BLaER1 treated with 17β-estradiol and CSF1 and Interleukin-3, amounts not matched to agents 10 nM and 100 nM (cell line): ENCODE measurements at regions not wholly inside any gene's neighbourhood (a gene's known extent, or its start where the extent isn't known, plus 50 kb on each side); places are given as distances from the start of the nearest gene placed in this dataset.

Experiments
- H3K27ac ChIP-seq, 11 experiments: shearing (Covaris generic); formaldehyde crosslinking; 2 replicates each; pipeline ENCODE4 v1.8.1; 2022
- H3K27me3 ChIP-seq, 11 experiments: shearing (Covaris generic); formaldehyde crosslinking; 2 replicates each; pipeline ENCODE4 v1.8.1; 2022
- H3K36me3 ChIP-seq, 11 experiments: shearing (Covaris generic); formaldehyde crosslinking; 2 replicates each; pipeline ENCODE4 v1.8.1; 2022
- H3K4me1 ChIP-seq, 10 experiments: shearing (Covaris generic); formaldehyde crosslinking; 2 replicates each; pipeline ENCODE4 v1.8.1; 2022
- H3K4me2 ChIP-seq, 11 experiments: shearing (Covaris generic); formaldehyde crosslinking; 2 replicates each; pipeline ENCODE4 v1.8.1; 2022
- H3K4me3 ChIP-seq, 10 experiments: shearing (Covaris generic); formaldehyde crosslinking; 2 replicates each; pipeline ENCODE4 v1.8.1; 2022
- H3K9ac ChIP-seq, 11 experiments: shearing (Covaris generic); formaldehyde crosslinking; 2 replicates each; pipeline ENCODE4 v1.8.1; 2022
- H3K9me3 ChIP-seq, 11 experiments: shearing (Covaris generic); formaldehyde crosslinking; replicated peaks in 1 of 11; 2 replicates each; pipeline ENCODE4 v1.8.1; 2022
- H4K20me1 ChIP-seq, 11 experiments: shearing (Covaris generic); formaldehyde crosslinking; 2 replicates each; pipeline ENCODE4 v1.8.1; 2022
- Cebpa-rat ChIP-seq, 11 experiments: shearing (Covaris generic); IDR thresholded peaks; 2 replicates each; pipeline ENCODE4 v1.8.1; 2022

GRCh38 chr6:143612186-143612585 lies 65.6 kb upstream of the PHACTR2 start:
- Histone ChIP-seq H3K27ac (no peak overlapping the region), H4K20me1 (no peaks in the 10 kb centered on the region), H3K4me3 (no peak overlapping the region), H3K4me1 (peaks cover 13 to 24% (median 19%) of the 10 kb centered on the region in 10 experiments), H3K9me3 (peaks cover 0 to 4% (median 0%) of the 10 kb centered on the region in 11 experiments; a peak in 3 of 22 replicates), H3K4me2 (no peak overlapping the region), H3K9ac (no peak overlapping the region), H3K27me3 (no peaks in the 10 kb centered on the region), H3K36me3 (no peaks in the 10 kb centered on the region; a peak in 1 of 22 replicates)
- TF ChIP-seq Cebpa-rat (IDR thresholded peaks at IDR 0.05) = no peak

- Histone ChIP-seq H3K4me2 (peak overlapping the region in 3 of 11 experiments; percentile 7 to 36 (median 11); a peak in 2 of 22 replicates), H3K27ac (no peak overlapping the region), H3K36me3 (no peaks in the 10 kb centered on the region; a peak in 1 of 22 replicates), H3K9ac (no peak overlapping the region), H3K4me3 (no peak overlapping the region), H4K20me1 (no peaks in the 10 kb centered on the region), H3K27me3 (no peaks in the 10 kb centered on the region), H3K4me1 (peaks cover 13 to 25% (median 19%) of the 10 kb centered on the region in 10 experiments), H3K9me3 (peaks cover 0 to 4% (median 0%) of the 10 kb centered on the region in 11 experiments; a peak in 3 of 22 replicates)
- no peak for TF ChIP-seq Cebpa-rat (IDR thresholded peaks at IDR 0.05)
These were observed 66.2 kb upstream of the PHACTR2 start for GRCh38 chr6:143611580-143611979.

- H3K4me3 ChIP-seq = no peak overlapping the region
- no peaks in the 10 kb centered on the region; a peak in 1 of 22 replicates for H3K36me3 ChIP-seq
- H3K4me1 ChIP-seq = peaks cover 13 to 25% (median 19%) of the 10 kb centered on the region in 10 experiments
- no peaks in the 10 kb centered on the region; a peak in 1 of 22 replicates for H4K20me1 ChIP-seq
- TF ChIP-seq Cebpa-rat (IDR thresholded peaks at IDR 0.05) = no peak
- no peak overlapping the region for H3K4me2 ChIP-seq
- no peak overlapping the region for H3K9ac ChIP-seq
- H3K9me3 ChIP-seq = peaks cover 0 to 4% (median 0%) of the 10 kb centered on the region in 11 experiments; a peak in 3 of 22 replicates
- H3K27me3 ChIP-seq = no peaks in the 10 kb centered on the region
- H3K27ac ChIP-seq = no peak overlapping the region
These were observed 67.8 kb upstream of the PHACTR2 start for GRCh38 chr6:143609972-143610371.

GRCh38 chr6:143609501-143609900 lies 68.3 kb upstream of the PHACTR2 start:
- H3K4me2 ChIP-seq = no peak overlapping the region
- no peaks in the 10 kb centered on the region; a peak in 1 of 22 replicates for H3K36me3 ChIP-seq
- no peak overlapping the region for H3K27ac ChIP-seq
- H3K9ac ChIP-seq = no peak overlapping the region
- H4K20me1 ChIP-seq = no peaks in the 10 kb centered on the region; a peak in 1 of 22 replicates
- no peaks in the 10 kb centered on the region for H3K27me3 ChIP-seq
- peaks cover 0 to 4% (median 0%) of the 10 kb centered on the region in 11 experiments; a peak in 3 of 22 replicates for H3K9me3 ChIP-seq
- peaks cover 12 to 22% (median 17%) of the 10 kb centered on the region in 10 experiments for H3K4me1 ChIP-seq
- no peak for TF ChIP-seq Cebpa-rat (IDR thresholded peaks at IDR 0.05)
- no peak overlapping the region for H3K4me3 ChIP-seq

- Histone ChIP-seq H3K9me3 (peaks cover 0 to 4% (median 0%) of the 10 kb centered on the region in 11 experiments; a peak in 3 of 22 replicates), H3K27me3 (no peaks in the 10 kb centered on the region), H3K4me3 (no peak overlapping the region), H3K4me1 (peaks cover 6 to 16% (median 11%) of the 10 kb centered on the region in 10 experiments), H3K9ac (no peak overlapping the region), H4K20me1 (no peaks in the 10 kb centered on the region; a peak in 1 of 22 replicates), H3K36me3 (no peaks in the 10 kb centered on the region; a peak in 1 of 22 replicates), H3K27ac (no peak overlapping the region), H3K4me2 (no peak overlapping the region)
- no peak for TF ChIP-seq Cebpa-rat (IDR thresholded peaks at IDR 0.05)
These were observed 68.9 kb upstream of the PHACTR2 start for GRCh38 chr6:143608906-143609305.

- H3K9ac ChIP-seq = no peak overlapping the region
- no peaks in the 10 kb centered on the region; a peak in 1 of 22 replicates for H3K36me3 ChIP-seq
- no peak overlapping the region for H3K4me3 ChIP-seq
- no peaks in the 10 kb centered on the region for H3K27me3 ChIP-seq
- no peak overlapping the region for H3K4me2 ChIP-seq
- TF ChIP-seq Cebpa-rat (IDR thresholded peaks at IDR 0.05) = no peak
- H3K27ac ChIP-seq = no peak overlapping the region
- no peaks in the 10 kb centered on the region; a peak in 1 of 22 replicates for H4K20me1 ChIP-seq
- H3K4me1 ChIP-seq = peaks cover 0 to 8% (median 6%) of the 10 kb centered on the region in 10 experiments; a peak in 6 of 20 replicates
- peaks cover 0 to 3% (median 0%) of the 10 kb centered on the region in 11 experiments; a peak in 3 of 22 replicates for H3K9me3 ChIP-seq
These were observed 69.8 kb upstream of the PHACTR2 start for GRCh38 chr6:143607974-143608373.

GRCh38 chr6:143607168-143607567 lies 70.6 kb upstream of the PHACTR2 start:
- no peaks in the 10 kb centered on the region for H3K9me3 ChIP-seq
- no peaks in the 10 kb centered on the region for H3K27me3 ChIP-seq
- no peaks in the 10 kb centered on the region; a peak in 1 of 22 replicates for H3K36me3 ChIP-seq
- H3K4me1 ChIP-seq = peaks cover 0 to 8% (median 5%) of the 10 kb centered on the region in 10 experiments; a peak in 4 of 20 replicates
- H4K20me1 ChIP-seq = no peaks in the 10 kb centered on the region; a peak in 1 of 22 replicates
- H3K4me3 ChIP-seq = no peak overlapping the region
- H3K27ac ChIP-seq = no peak overlapping the region
- H3K4me2 ChIP-seq = no peak overlapping the region
- TF ChIP-seq Cebpa-rat (IDR thresholded peaks at IDR 0.05) = no peak
- H3K9ac ChIP-seq = no peak overlapping the region

- H3K27ac ChIP-seq = no peak overlapping the region
- no peak for TF ChIP-seq Cebpa-rat (IDR thresholded peaks at IDR 0.05)
- peaks cover 0 to 4% (median 0%) of the 10 kb centered on the region in 10 experiments; a peak in 1 of 20 replicates for H3K4me1 ChIP-seq
- H3K9me3 ChIP-seq = no peaks in the 10 kb centered on the region
- no peaks in the 10 kb centered on the region for H3K36me3 ChIP-seq
- no peak overlapping the region for H3K9ac ChIP-seq
- H3K4me2 ChIP-seq = no peak overlapping the region
- H3K27me3 ChIP-seq = no peaks in the 10 kb centered on the region
- no peaks in the 10 kb centered on the region; a peak in 1 of 22 replicates for H4K20me1 ChIP-seq
- no peak overlapping the region for H3K4me3 ChIP-seq
These were observed 71.8 kb upstream of the PHACTR2 start for GRCh38 chr6:143605906-143606521.

- no peak overlapping the region for H3K4me3 ChIP-seq
- H3K4me1 ChIP-seq = peaks cover 0 to 11% (median 4%) of the 10 kb centered on the region in 10 experiments; a peak in 10 of 20 replicates
- H3K4me2 ChIP-seq = no peak overlapping the region
- no peaks in the 10 kb centered on the region; a peak in 1 of 22 replicates for H4K20me1 ChIP-seq
- no peak overlapping the region for H3K27ac ChIP-seq
- H3K9me3 ChIP-seq = no peaks in the 10 kb centered on the region
- H3K27me3 ChIP-seq = no peaks in the 10 kb centered on the region
- H3K9ac ChIP-seq = no peak overlapping the region
- TF ChIP-seq Cebpa-rat (IDR thresholded peaks at IDR 0.05) = no peak
- H3K36me3 ChIP-seq = no peaks in the 10 kb centered on the region
These were observed 74.3 kb upstream of the PHACTR2 start for GRCh38 chr6:143603455-143603854.
